Suprapubic skin (tissue), 3 donors: ENCODE measurements at regions not wholly inside any gene's neighbourhood (a gene's known extent, or its start where the extent isn't known, plus 50 kb on each side); places are given as distances from the start of the nearest gene placed in this dataset.

ENCODE experiments used
- CTCF ChIP-seq, 2 donors: fragments of 200-600 bp in 1 of 2; fragments of 450-650 bp in 1 of 2; sonication (generic) in 1 of 2; IDR thresholded peaks; one replicate each; pipeline ENCODE4 v1.5.1; 2016 to 2019; ENCODE audit warnings: antibody characterized with exemption in 2 of 2, mild to moderate bottlenecking in 1 of 2, moderate library complexity in 1 of 2
- POLR2A ChIP-seq, 2 donors: fragments of 450-650 bp; IDR thresholded peaks; one replicate each; pipeline ENCODE4 v1.6.1; 2017; ENCODE audit warnings: antibody characterized with exemption in 2 of 2, mild to moderate bottlenecking in 2 of 2, moderate library complexity in 2 of 2

DNA sequence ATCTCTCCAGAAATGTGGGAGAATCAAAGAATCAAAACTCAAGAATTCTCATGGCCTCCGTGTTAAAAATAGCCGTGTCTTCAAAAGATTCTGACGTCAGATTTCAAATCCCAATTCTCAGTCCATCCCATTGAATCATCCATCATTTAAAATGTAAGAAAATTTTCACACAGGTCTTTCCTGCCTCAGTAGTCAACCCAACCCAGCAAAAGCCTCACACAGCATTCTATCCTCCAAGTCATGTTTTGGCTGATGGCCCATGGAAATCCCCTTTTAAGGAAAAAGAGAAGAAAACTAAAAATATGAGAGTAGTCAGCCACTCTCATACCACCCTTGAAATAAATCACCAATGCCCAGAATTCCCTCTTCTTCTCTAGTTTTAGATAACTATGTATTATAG lies 211.8 kb downstream of the C1D start:
- TF ChIP-seq CTCF (IDR thresholded peaks at IDR 0.05) (no peak), POLR2A (IDR thresholded peaks at IDR 0.05) (no peak)
